GM12865 (cell line): ENCODE measurements at regions not wholly inside any gene's neighbourhood (a gene's known extent, or its start where the extent isn't known, plus 50 kb on each side); places are given as distances from the start of the nearest gene placed in this dataset.
A peak's percentile ranks its signal among the peaks of the same experiment; 100 is the strongest.

Experiments used
- DNase-seq: peaks from one replicate; pipeline ENCODE4 v3.0.0; 2010; ENCODE audit warnings: low read depth
- H3K4me3 ChIP-seq: 2 replicates; pipeline ENCODE4 v1.5.1; 2011; ENCODE audit warnings: mild to moderate bottlenecking, low read depth, low read length, control low read depth
- TF ChIP-seq, protein P1 (sequence below): IDR thresholded peaks from 2 replicates; pipeline ENCODE4 v1.5.1; 2011; ENCODE audit warnings: low read length, control low read depth, low read depth, inconsistent platforms; ENCODE audit not compliant: insufficient read depth; ENCODE audit errors: missing control alignments

DNA sequence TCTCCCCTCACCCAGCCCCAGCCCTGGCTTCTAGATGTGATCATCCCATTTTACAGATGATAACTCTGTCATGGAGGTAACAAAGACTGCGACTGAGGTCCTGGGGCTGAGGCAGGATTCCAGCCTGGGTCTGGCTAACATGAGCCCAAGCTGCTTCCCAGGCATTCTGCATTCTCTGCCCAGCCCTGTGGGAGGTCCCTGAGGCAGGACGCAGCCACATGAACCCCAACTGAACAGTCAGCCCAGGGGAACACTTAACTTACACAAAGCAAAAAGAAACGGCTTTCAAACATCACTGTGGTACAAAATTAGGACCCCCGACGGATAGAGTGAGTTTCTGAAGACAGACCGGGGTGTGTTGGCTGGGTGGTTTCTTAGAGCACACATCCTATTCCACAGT is 135.3 kb downstream of the ACKR3 start:
- TF ChIP-seq, protein P1, sequence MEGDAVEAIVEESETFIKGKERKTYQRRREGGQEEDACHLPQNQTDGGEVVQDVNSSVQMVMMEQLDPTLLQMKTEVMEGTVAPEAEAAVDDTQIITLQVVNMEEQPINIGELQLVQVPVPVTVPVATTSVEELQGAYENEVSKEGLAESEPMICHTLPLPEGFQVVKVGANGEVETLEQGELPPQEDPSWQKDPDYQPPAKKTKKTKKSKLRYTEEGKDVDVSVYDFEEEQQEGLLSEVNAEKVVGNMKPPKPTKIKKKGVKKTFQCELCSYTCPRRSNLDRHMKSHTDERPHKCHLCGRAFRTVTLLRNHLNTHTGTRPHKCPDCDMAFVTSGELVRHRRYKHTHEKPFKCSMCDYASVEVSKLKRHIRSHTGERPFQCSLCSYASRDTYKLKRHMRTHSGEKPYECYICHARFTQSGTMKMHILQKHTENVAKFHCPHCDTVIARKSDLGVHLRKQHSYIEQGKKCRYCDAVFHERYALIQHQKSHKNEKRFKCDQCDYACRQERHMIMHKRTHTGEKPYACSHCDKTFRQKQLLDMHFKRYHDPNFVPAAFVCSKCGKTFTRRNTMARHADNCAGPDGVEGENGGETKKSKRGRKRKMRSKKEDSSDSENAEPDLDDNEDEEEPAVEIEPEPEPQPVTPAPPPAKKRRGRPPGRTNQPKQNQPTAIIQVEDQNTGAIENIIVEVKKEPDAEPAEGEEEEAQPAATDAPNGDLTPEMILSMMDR: no peak
- H3K4me3 ChIP-seq: no peak overlapping the region
- DNase-seq: no peak

DNA sequence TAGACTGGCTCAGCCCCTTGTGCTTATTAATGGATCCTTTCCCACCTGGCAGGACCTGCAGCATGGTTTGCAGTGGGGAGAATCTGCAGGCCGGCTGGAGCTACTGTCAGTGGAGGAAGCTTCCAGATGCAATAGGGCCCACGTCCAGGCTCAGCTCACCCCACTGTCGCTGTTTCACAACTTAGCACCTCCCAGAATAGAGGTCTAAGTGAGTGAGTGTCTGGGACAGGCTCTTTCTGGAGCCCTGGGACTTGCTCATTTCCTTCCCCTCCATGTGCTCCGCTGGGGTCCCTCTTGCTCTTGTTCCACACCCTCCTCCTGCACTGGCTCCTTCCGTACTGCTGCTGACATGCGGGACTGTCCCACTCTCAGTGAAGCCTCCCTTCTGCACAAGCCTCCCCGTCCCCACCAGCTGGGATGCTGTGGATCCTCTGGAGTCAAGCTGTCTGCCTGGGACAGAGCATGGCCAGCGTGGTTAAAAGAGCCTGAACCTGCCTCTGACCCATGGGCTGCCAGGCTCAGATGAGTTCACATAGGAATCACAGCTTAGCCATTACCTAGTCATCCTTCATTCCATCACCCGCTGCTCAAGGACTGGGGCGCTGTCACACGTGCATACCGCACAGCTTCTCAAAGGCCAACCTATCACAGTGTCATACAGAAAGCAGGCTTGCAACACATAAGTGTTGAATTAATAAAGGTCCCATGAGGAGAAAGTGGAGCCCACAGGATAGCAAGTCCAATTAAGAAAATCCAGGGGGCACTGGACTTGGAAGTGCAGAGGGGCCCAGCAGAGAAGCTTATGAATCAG is 135.9 kb downstream of the ACKR3 start:
- TF ChIP-seq, protein P1: no peak
- no peak overlapping the region for H3K4me3 ChIP-seq
- no peak for DNase-seq

DNA sequence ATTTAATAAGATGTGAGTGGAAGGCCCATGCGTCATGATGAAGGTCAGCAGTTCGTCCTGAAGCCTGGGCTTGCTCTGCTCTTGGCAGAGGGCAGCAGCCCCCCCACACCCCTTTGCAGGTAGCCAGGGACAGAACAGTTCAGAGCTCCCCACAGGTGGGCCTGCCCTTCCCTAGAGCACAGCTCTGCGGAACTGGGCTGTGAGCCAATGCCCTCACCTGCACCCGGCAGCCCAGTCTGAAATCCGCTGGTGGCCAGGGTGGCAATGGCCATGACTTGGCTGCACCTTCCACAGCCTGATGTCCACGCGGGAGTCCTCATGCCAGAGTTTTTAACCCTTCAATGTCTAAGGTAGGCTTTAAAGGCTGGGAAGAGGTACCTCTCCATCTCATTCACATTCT is 136.7 kb downstream of the ACKR3 start:
- TF ChIP-seq, protein P1: no peak
- no peak for DNase-seq

DNA sequence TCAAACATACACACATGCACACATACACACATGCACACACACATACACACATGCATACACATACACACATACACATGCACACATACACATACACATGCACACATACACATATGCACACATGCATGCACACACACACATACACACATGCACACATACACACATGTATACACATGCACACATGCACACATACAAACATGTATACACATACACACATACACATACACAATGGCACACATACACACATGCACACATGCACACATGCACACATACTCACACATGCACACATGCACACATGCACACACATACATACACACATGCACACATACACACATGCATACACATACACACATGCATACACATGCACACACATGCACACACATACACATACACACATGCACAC is 137.2 kb downstream of the ACKR3 start:
- DNase-seq: no peak
- H3K4me3 ChIP-seq: no peak overlapping the region
- TF ChIP-seq, protein P1: no peak

More for the DNA sequence above, 136.7 kb downstream of the ACKR3 start:
- H3K4me3 ChIP-seq: no peak overlapping the region

DNA sequence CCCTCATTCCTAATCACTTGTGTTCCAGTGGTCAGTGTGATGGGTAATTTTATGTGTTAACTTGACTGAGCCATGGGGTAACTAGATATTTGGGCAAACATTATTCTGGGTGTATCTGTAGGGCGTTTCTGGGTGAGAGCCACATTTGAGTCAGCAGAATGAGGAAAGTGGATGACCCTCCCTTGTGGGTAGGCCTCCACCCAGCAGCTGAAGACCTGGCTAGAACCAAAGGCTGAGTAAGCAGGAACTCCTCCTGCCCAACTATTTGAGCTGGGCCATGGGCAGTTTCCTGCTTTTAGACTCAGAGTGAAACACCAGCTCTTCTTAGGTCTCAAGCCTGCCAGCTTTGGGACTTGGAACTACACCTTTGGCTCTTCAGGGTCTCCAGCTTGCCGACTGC is 141.8 kb downstream of the ACKR3 start:
- TF ChIP-seq, protein P1: no peak
- no peak overlapping the region for H3K4me3 ChIP-seq
- peak; percentile 12 for DNase-seq

DNA sequence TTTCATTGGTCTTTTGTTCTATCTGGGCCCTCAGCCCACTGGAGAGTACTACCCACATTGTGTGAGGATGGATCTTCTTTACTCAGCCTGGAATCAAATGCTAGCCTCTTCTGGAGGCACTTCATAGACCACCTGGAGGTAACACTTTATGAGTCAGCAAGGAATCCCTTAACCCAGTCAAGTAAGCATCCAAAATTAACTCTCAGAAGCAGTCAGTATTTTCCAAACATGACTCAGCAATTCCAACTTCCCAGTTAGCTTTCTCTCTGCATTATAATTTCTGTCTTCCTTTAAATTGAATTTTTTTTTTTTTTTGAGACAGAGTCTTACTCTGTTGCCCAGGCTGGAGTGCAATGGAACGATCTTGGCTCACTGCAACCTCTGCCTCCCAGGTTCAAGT is 142.7 kb downstream of the ACKR3 start:
- TF ChIP-seq, protein P1: no peak
- H3K4me3 ChIP-seq: no peak overlapping the region
- DNase-seq: no peak
